Testis (tissue), 2 donors: ENCODE measurements at regions not wholly inside any gene's neighbourhood (a gene's known extent, or its start where the extent isn't known, plus 50 kb on each side); places are given as distances from the start of the nearest gene placed in this dataset.

Experiments used
- CTCF ChIP-seq, 3 experiments: fragments of 450-650 bp in 2 of 3; fragments of 200-600 bp in 1 of 3; sonication (generic) in 1 of 3; IDR thresholded peaks; one replicate each; pipeline ENCODE4 v1.5.1; 2016 to 2019; ENCODE audit warnings: antibody characterized with exemption in 3 of 3, mild to moderate bottlenecking in 2 of 3, moderate library complexity in 1 of 3
- POLR2A ChIP-seq: fragments of 450-650 bp; IDR thresholded peaks from one replicate; pipeline ENCODE4 v1.6.1; 2017; ENCODE audit warnings: antibody characterized with exemption, mild to moderate bottlenecking, moderate library complexity

GRCh38 chr12:46649433-46649832, 176.4 kb downstream of the SLC38A4 start:
- TF ChIP-seq CTCF (IDR thresholded peaks at IDR 0.05), result no peak
- TF ChIP-seq POLR2A, result no peak
